H1 (cell line): ENCODE measurements at regions not wholly inside any gene's neighbourhood (a gene's known extent, or its start where the extent isn't known, plus 50 kb on each side); places are given as distances from the start of the nearest gene placed in this dataset.

Source experiments
- CTCF ChIA-PET: fragments of 300-600 bp; sonication (Branson Sonifier 250); formaldehyde crosslinking; loops from one replicate; lab custom pipeline; 2021; ENCODE audit not compliant: partially characterized antibody; lab: Charles Lee
- POLR2A ChIA-PET: fragments of 300-600 bp; sonication (Branson Sonifier 250); formaldehyde crosslinking; loops from one replicate; lab custom pipeline; 2021; ENCODE audit warnings: inconsistent platforms; ENCODE audit not compliant: partially characterized antibody; lab: Charles Lee
- DNase-seq, 2 experiments: peaks; one replicate each; pipeline versions ENCODE4 v3.0.0 to v3.0.0-alpha.2; 2010 to 2022; ENCODE audit warnings: low spot score in 2 of 2, low read depth in 1 of 2, mixed read lengths in 1 of 2
- FAIRE-seq: peaks from 2 replicates; lab custom pipeline; 2011; peaks lifted over from hg19 to GRCh38; lab: Jason Lieb, UNC
- H2AFZ ChIP-seq: 2 replicates; pipeline ENCODE4 v1.8.1; 2012; ENCODE audit warnings: low read length, inconsistent platforms
- H2AK5ac ChIP-seq: 2 replicates; pipeline ENCODE4 v1.6.1; 2013; ENCODE audit warnings: low read depth, low read length
- H2BK120ac ChIP-seq: replicated peaks from 2 replicates; pipeline ENCODE3; 2013; ENCODE audit warnings: low read depth, low read length, inconsistent platforms
- H2BK12ac ChIP-seq: 2 replicates; pipeline ENCODE4 v1.6.1; 2013; ENCODE audit warnings: low read depth, low read length
- H2BK15ac ChIP-seq: 2 replicates; pipeline ENCODE4 v1.6.1; 2013; ENCODE audit warnings: low read length
- H2BK20ac ChIP-seq: 2 replicates; pipeline ENCODE4 v1.6.1; 2013; ENCODE audit warnings: low read length
- H2BK5ac ChIP-seq: 2 replicates; pipeline ENCODE4 v1.6.1; 2013; ENCODE audit warnings: low read depth, low read length
- H3K14ac ChIP-seq: 2 replicates; pipeline ENCODE4 v1.6.1; 2013; ENCODE audit warnings: inconsistent platforms; ENCODE audit not compliant: insufficient read length
- H3K18ac ChIP-seq: 2 replicates; pipeline ENCODE4 v1.6.1; 2013; ENCODE audit warnings: low read length; ENCODE audit errors: extremely low read depth
- H3K23ac ChIP-seq: 2 replicates; pipeline ENCODE4 v1.6.1; 2013; ENCODE audit warnings: inconsistent platforms; ENCODE audit not compliant: insufficient read length
- H3K23me2 ChIP-seq: 2 replicates; pipeline ENCODE4 v1.6.1; 2013; ENCODE audit warnings: low read depth, low read length
- H3K27ac ChIP-seq: 2 replicates; pipeline ENCODE4 v1.6.1; 2011; ENCODE audit warnings: low read depth, low read length, inconsistent platforms
- H3K27me3 ChIP-seq, 4 experiments: replicated peaks in 1 of 4; 1 replicate in 1 of 4; 2 replicates in 3 of 4; pipeline versions ENCODE4 v1.6.1 to v1.8.1; 2011 to 2013; ENCODE audit warnings: low read length in 3 of 4, mild to moderate bottlenecking in 3 of 4, inconsistent platforms in 2 of 4, mixed read lengths in 2 of 4, moderate library complexity in 1 of 4; ENCODE audit not compliant: control insufficient read depth in 3 of 4, insufficient read depth in 3 of 4; ENCODE audit errors: extremely low read depth in 1 of 4
- H3K36me3 ChIP-seq, 4 experiments: 2 replicates each; pipeline versions ENCODE4 v1.6.1 to v1.8.1; 2011 to 2013; ENCODE audit warnings: mild to moderate bottlenecking in 4 of 4, low read length in 3 of 4, moderate library complexity in 2 of 4, control low read depth in 1 of 4, inconsistent platforms in 1 of 4; ENCODE audit not compliant: insufficient read depth in 4 of 4, control insufficient read depth in 2 of 4
- H3K4ac ChIP-seq: replicated peaks from 2 replicates; pipeline ENCODE3; 2013; ENCODE audit warnings: low read length, low read depth, mixed read lengths, inconsistent platforms; ENCODE audit not compliant: insufficient read length
- H3K4me1 ChIP-seq, 4 experiments: replicated peaks in 1 of 4; 1 replicate in 1 of 4; 2 replicates in 3 of 4; pipeline versions ENCODE4 v1.6.1 to v1.8.1; 2011 to 2013; ENCODE audit warnings: low read length in 3 of 4, inconsistent platforms in 2 of 4, mixed read lengths in 1 of 4; ENCODE audit not compliant: insufficient read depth in 4 of 4, control insufficient read depth in 3 of 4
- H3K4me2 ChIP-seq, 2 experiments: 2 replicates each; pipeline versions ENCODE4 v1.6.1 to v1.8.1; 2011 to 2013; ENCODE audit warnings: low read depth in 2 of 2, low read length in 2 of 2, control low read depth in 1 of 2, inconsistent platforms in 1 of 2, mild to moderate bottlenecking in 1 of 2; ENCODE audit not compliant: insufficient read depth in 1 of 2
- H3K4me3 ChIP-seq, 4 experiments: fragments of 200-600, 300-600 bp in 1 of 4; sonication (generic), shearing (Covaris generic), sonication (Bioruptor Twin) in 1 of 4; 2 replicates each; pipeline versions ENCODE4 v1.5.1 to v1.8.1; 2011 to 2016; ENCODE audit warnings: low read length in 4 of 4, low read depth in 3 of 4, control low read depth in 2 of 4, inconsistent platforms in 2 of 4, mild to moderate bottlenecking in 2 of 4, mixed read lengths in 1 of 4, moderate library complexity in 1 of 4; ENCODE audit not compliant: insufficient read depth in 2 of 4; ENCODE audit errors: extremely low read depth in 1 of 4
- H3K56ac ChIP-seq: replicated peaks from 2 replicates; pipeline ENCODE3; 2013; ENCODE audit warnings: low read depth, mild to moderate bottlenecking, mixed read lengths, low read length, inconsistent platforms; ENCODE audit not compliant: insufficient read length
- H3K79me1 ChIP-seq: 2 replicates; pipeline ENCODE4 v1.6.1; 2013; ENCODE audit warnings: low read depth, low read length, control low read depth
- H3K79me2 ChIP-seq, 2 experiments: 2 replicates each; pipeline versions ENCODE4 v1.6.1 to v1.8.1; 2012 to 2013; ENCODE audit warnings: low read length in 2 of 2, mild to moderate bottlenecking in 2 of 2, inconsistent platforms in 1 of 2; ENCODE audit not compliant: insufficient read depth in 2 of 2, control insufficient read depth in 1 of 2
- H3K9ac ChIP-seq, 4 experiments: replicated peaks in 1 of 4; 1 replicate in 1 of 4; 2 replicates in 3 of 4; pipeline versions ENCODE4 v1.6.1 to v1.8.1; 2011 to 2013; ENCODE audit warnings: low read depth in 3 of 4, low read length in 3 of 4, control low read depth in 2 of 4, mild to moderate bottlenecking in 2 of 4, moderate library complexity in 2 of 4, inconsistent platforms in 1 of 4; ENCODE audit errors: extremely low read depth in 1 of 4
- H3K9me3 ChIP-seq, 2 experiments: 2 replicates each; pipeline versions ENCODE4 v1.6.1 to v1.8.1; 2012 to 2013; ENCODE audit warnings: mild to moderate bottlenecking in 2 of 2, moderate library complexity in 2 of 2, control low read depth in 1 of 2, inconsistent platforms in 1 of 2, low read depth in 1 of 2, low read length in 1 of 2, mixed read lengths in 1 of 2; ENCODE audit not compliant: insufficient read depth in 2 of 2
- H4K20me1 ChIP-seq, 2 experiments: replicated peaks in 1 of 2; 2 replicates each; pipeline versions ENCODE3 to v1.8.1; 2011 to 2013; ENCODE audit warnings: inconsistent platforms in 2 of 2, low read length in 2 of 2, mild to moderate bottlenecking in 1 of 2; ENCODE audit not compliant: insufficient read depth in 2 of 2, control insufficient read depth in 1 of 2
- H4K5ac ChIP-seq: 2 replicates; pipeline ENCODE4 v1.6.1; 2013; ENCODE audit warnings: low read length, low read depth, mixed read lengths, inconsistent platforms; ENCODE audit not compliant: insufficient read length
- H4K8ac ChIP-seq: 2 replicates; pipeline ENCODE4 v1.8.0; 2013; ENCODE audit warnings: mild to moderate bottlenecking, moderate library complexity, low read length, inconsistent platforms; ENCODE audit not compliant: insufficient read depth; ENCODE audit errors: extremely low read depth
- H4K91ac ChIP-seq: replicated peaks from 2 replicates; pipeline ENCODE3; 2013; ENCODE audit warnings: low read length, mixed read lengths, inconsistent platforms; ENCODE audit not compliant: insufficient read length
- CBX8 ChIP-seq: fragments of 300-800, 300-1000 bp; sonication (generic); IDR thresholded peaks from 2 replicates; pipeline ENCODE4 v1.7.1; 2016; ENCODE audit warnings: low read depth, low read length, borderline replicate concordance
- EZH2 ChIP-seq: fragments of 200-600 bp; sonication (generic); IDR thresholded peaks from 2 replicates; pipeline ENCODE4 v1.7.1; 2012; ENCODE audit warnings: low read depth, mild to moderate bottlenecking, moderate library complexity, low read length, inconsistent platforms; ENCODE audit not compliant: severe bottlenecking
- JUND ChIP-seq: IDR thresholded peaks from 2 replicates; pipeline ENCODE4 v1.6.1; 2011; ENCODE audit warnings: mild to moderate bottlenecking, improper control_type of control experiment, low read length
- SP4 ChIP-seq: IDR thresholded peaks from 2 replicates; pipeline ENCODE4 v1.6.1; 2012; ENCODE audit warnings: low read length, inconsistent platforms

- no peak overlapping the region for H2BK120ac ChIP-seq
- H3K27me3 ChIP-seq = no peaks in the 10 kb centered on the region
- H3K23ac ChIP-seq = no peak overlapping the region
- DNase-seq = no peak
- CTCF ChIA-PET = no interaction called here
- no peaks in the 10 kb centered on the region for H3K36me3 ChIP-seq
- no peak overlapping the region for H2AK5ac ChIP-seq
- no peak overlapping the region for H3K56ac ChIP-seq
- POLR2A ChIA-PET = no interaction called here
- no peak overlapping the region for H4K91ac ChIP-seq
- TF ChIP-seq EZH2 (no peak), CBX8 (no peak), JUND (no peak), SP4 (no peak)
- TF ChIP-seq, all 59 proteins: peak for 0
- Histone ChIP-seq H3K18ac (no peak overlapping the region), H2BK20ac (no peak overlapping the region), H3K9ac (no peak overlapping the region), H2BK15ac (no peak overlapping the region), H2AFZ (no peak overlapping the region), H3K9me3 (peaks cover 0 to 6% of the 10 kb centered on the region in 2 experiments; a peak in 1 of 4 replicates), H4K8ac (no peak overlapping the region), H3K4me2 (no peak overlapping the region), H3K4me1 (no peaks in the 10 kb centered on the region), H3K79me1 (no peaks in the 10 kb centered on the region), H3K27ac (no peak overlapping the region), H3K79me2 (no peaks in the 10 kb centered on the region), H3K4ac (no peak overlapping the region), H3K14ac (no peak overlapping the region), H2BK12ac (no peak overlapping the region), H4K20me1 (no peaks in the 10 kb centered on the region), H3K4me3 (no peak overlapping the region), H3K23me2 (no peaks in the 10 kb centered on the region), H4K5ac (no peak overlapping the region), H2BK5ac (no peak overlapping the region)
- no peak for FAIRE-seq
Measured at GRCh38 chr13:80502359-80502758, 161.4 kb upstream of the SPRY2 start.
